K562 (cell line): ENCODE measurements at regions not wholly inside any gene's neighbourhood (a gene's known extent, or its start where the extent isn't known, plus 50 kb on each side); places are given as distances from the start of the nearest gene placed in this dataset.

Experiments
- ATAC-seq: fragments of 200-7000 bp; cut with Tn5 transposase; 3 replicates; pipeline ENCODE4 v1.9.1; 2020; ENCODE audit warnings: moderate library complexity
- BruUV-seq: library from RNA; stranded (reverse); fragments of 400-500 nt; replicated peaks from 2 replicates; lab custom pipeline; 2021; lab: Mats Ljungman, UMichigan
- CTCF ChIA-PET: fragments of 300-600 bp; formaldehyde crosslinking; extraction: SDS; loops from one replicate; lab custom pipeline; 2021; ENCODE audit warnings: low intra/inter-chr PET ratio; lab: Yijun Ruan, JAX
- POLR2A ChIA-PET: fragments of 300-600, 350-650 bp; sonication (Branson Sonifier 250); formaldehyde crosslinking; extraction: SDS; loops from one replicate; lab custom pipeline; 2021; ENCODE audit warnings: antibody characterized with exemption, inconsistent platforms; lab: Yijun Ruan, JAX
- DNase-seq, 4 experiments: peaks; one replicate each; pipeline versions ENCODE4 v3.0.0 to v3.0.0-alpha.2; 2011 to 2018; ENCODE audit warnings: low spot score in 3 of 4, mixed read lengths in 3 of 4; ENCODE audit errors: extremely low read depth in 1 of 4
- FAIRE-seq: peaks from 2 replicates; lab custom pipeline; 2011; peaks lifted over from hg19 to GRCh38; lab: Jason Lieb, UNC
- H2AFZ ChIP-seq: 2 replicates; pipeline ENCODE4 v1.6.0; 2011; ENCODE audit warnings: low read depth, low read length, control low read depth, inconsistent platforms
- H3K27ac ChIP-seq: fragments of 200-600 bp; 3 replicates; pipeline ENCODE4 v1.8.0; 2011; ENCODE audit warnings: low read depth, mild to moderate bottlenecking, control low read depth, inconsistent platforms, low read length, moderate library complexity, mixed read lengths; ENCODE audit errors: extremely low read depth
- H3K27me3 ChIP-seq, 2 experiments: fragments of 300-600 bp in 1 of 2; 2 replicates in 1 of 2; 3 replicates in 1 of 2; pipeline versions ENCODE4 v1.6.0 to v1.8.0; 2011; ENCODE audit warnings: inconsistent platforms in 2 of 2, low read length in 2 of 2, mild to moderate bottlenecking in 1 of 2, mixed read lengths in 1 of 2, moderate library complexity in 1 of 2; ENCODE audit not compliant: control insufficient read depth in 2 of 2, insufficient read depth in 2 of 2
- H3K36me3 ChIP-seq: fragments of 300-600 bp; 3 replicates; pipeline ENCODE4 v1.8.0; 2011; ENCODE audit warnings: mild to moderate bottlenecking, low read length, inconsistent platforms; ENCODE audit not compliant: control insufficient read depth, insufficient read depth
- H3K4me1 ChIP-seq, 2 experiments: fragments of 200-600 bp in 1 of 2; replicated peaks in 1 of 2; 2 replicates in 1 of 2; 3 replicates in 1 of 2; pipeline versions ENCODE4 v1.5.1 to v1.8.0; 2011; ENCODE audit warnings: inconsistent platforms in 2 of 2, low read length in 2 of 2, mild to moderate bottlenecking in 1 of 2, mixed read lengths in 1 of 2, moderate library complexity in 1 of 2; ENCODE audit not compliant: control insufficient read depth in 2 of 2, insufficient read depth in 2 of 2
- H3K4me2 ChIP-seq: 2 replicates; pipeline ENCODE4 v1.6.1; 2011; ENCODE audit warnings: low read length, control low read depth, inconsistent platforms, mixed read lengths; ENCODE audit not compliant: insufficient read depth
- H3K4me3 ChIP-seq: fragments of 200-600 bp; sonication (generic), shearing (Covaris generic); 2 replicates; pipeline ENCODE4 v1.5.1; 2016; ENCODE audit warnings: control low read depth, inconsistent platforms
- H3K79me2 ChIP-seq: fragments of 200-600 bp; 3 replicates; pipeline ENCODE4 v1.8.0; 2011; ENCODE audit warnings: low read length, inconsistent platforms; ENCODE audit not compliant: control insufficient read depth, insufficient read depth
- H3K9ac ChIP-seq, 2 experiments: 2 replicates each; pipeline versions ENCODE4 v1.6.0 to v1.6.1; 2011; ENCODE audit warnings: low read depth in 2 of 2, low read length in 2 of 2, control low read depth in 1 of 2, inconsistent platforms in 1 of 2, mild to moderate bottlenecking in 1 of 2, mixed read lengths in 1 of 2; ENCODE audit not compliant: insufficient read depth in 1 of 2
- H3K9me1 ChIP-seq: one replicate; pipeline ENCODE4 v1.6.0; 2011; ENCODE audit warnings: inconsistent platforms, mild to moderate bottlenecking, low read length, moderate library complexity; ENCODE audit not compliant: control insufficient read depth, insufficient read depth
- H3K9me3 ChIP-seq: replicated peaks from 2 replicates; pipeline ENCODE4 v1.5.1; 2011; ENCODE audit warnings: low read depth, low read length, inconsistent platforms; ENCODE audit not compliant: control insufficient read depth, insufficient read depth
- H4K20me1 ChIP-seq: replicated peaks from 2 replicates; pipeline ENCODE4 v1.6.1; 2011; ENCODE audit warnings: low read length, inconsistent platforms, mixed read lengths; ENCODE audit not compliant: control insufficient read depth, insufficient read depth
- BCLAF1 ChIP-seq, 2 experiments: fragments of 450-650 bp in 1 of 2; IDR thresholded peaks; 2 replicates each; pipeline ENCODE4 v1.6.1; 2011 to 2017; ENCODE audit warnings: low read depth in 2 of 2, antibody characterized with exemption in 1 of 2, borderline replicate concordance in 1 of 2, low read length in 1 of 2, mild to moderate bottlenecking in 1 of 2, mixed read lengths in 1 of 2; ENCODE audit not compliant: control insufficient read depth in 1 of 2
- ETS1 ChIP-seq: conservative IDR thresholded peaks from 2 replicates; pipeline ENCODE4 v1.6.1; 2011; ENCODE audit warnings: low read depth, mild to moderate bottlenecking, low read length; ENCODE audit not compliant: control insufficient read depth
- MTA1 ChIP-seq: fragments of 450-650 bp; IDR thresholded peaks from 2 replicates; pipeline ENCODE4 v1.6.1; 2017; ENCODE audit warnings: borderline replicate concordance
- PML ChIP-seq: IDR thresholded peaks from 2 replicates; pipeline ENCODE4 v1.6.1; 2012; ENCODE audit warnings: low read length, inconsistent platforms
- POLR2A ChIP-seq: fragments of 450-650 bp; conservative IDR thresholded peaks from 2 replicates; pipeline ENCODE4 v1.6.1; 2016
- POLR2AphosphoS2 ChIP-seq: IDR thresholded peaks from 2 replicates; pipeline ENCODE4 v1.6.1; 2012; ENCODE audit warnings: low read length, improper control_type of control experiment
- POLR2AphosphoS5 ChIP-seq: IDR thresholded peaks from 2 replicates; pipeline ENCODE4 v1.6.1; 2011; ENCODE audit warnings: mild to moderate bottlenecking, low read depth, low read length, moderate library complexity; ENCODE audit not compliant: control insufficient read depth, insufficient read depth
- SIN3A ChIP-seq, 2 experiments: fragments of 150-350 bp in 1 of 2; IDR thresholded peaks; 2 replicates each; pipeline ENCODE4 v1.6.1; 2011 to 2016; ENCODE audit warnings: borderline replicate concordance in 2 of 2, low read depth in 2 of 2, low read length in 2 of 2, mild to moderate bottlenecking in 2 of 2, moderate library complexity in 2 of 2; ENCODE audit not compliant: control insufficient read depth in 1 of 2
- SMAD4 ChIP-seq: fragments of 250-450 bp; sonication (Bioruptor Pico); conservative IDR thresholded peaks from 2 replicates; pipeline ENCODE4 v1.8.0; 2021; ENCODE audit warnings: inconsistent platforms, mild to moderate bottlenecking, moderate library complexity
- XRCC5 ChIP-seq: fragments of 200-400 bp; formaldehyde crosslinking; IDR thresholded peaks from 2 replicates; pipeline ENCODE4 v1.6.1; 2017; ENCODE audit warnings: low read depth, mild to moderate bottlenecking, low read length
- ZBTB9 ChIP-seq: fragments of 450-650 bp; formaldehyde crosslinking; IDR thresholded peaks from 2 replicates; pipeline ENCODE4 v1.4.0; 2020; ENCODE audit warnings: mild to moderate bottlenecking, moderate library complexity
- WGBS: fragments of 100-300 bp; shearing (Covaris generic); methylation state at CpG from one replicate; pipeline ENCODE4 v1.1.6; 2016; ENCODE audit warnings: low coverage, mixed read lengths; ENCODE audit not compliant: insufficient coverage; ENCODE audit errors: missing lambda C conversion rate; 5-methylcytosine and 5-hydroxymethylcytosine counted together
- in situ Hi-C: fragments of 300-500 bp; cut with MboI; formaldehyde crosslinking; loops from 4 replicates; pipeline ENCODE4 v1.15.0; 2018; ENCODE audit warnings: inconsistent platforms, mixed read lengths
- intact Hi-C: fragments of 100-400 bp; cut with micrococcal nuclease; formaldehyde crosslinking; loops from 2 replicates; pipeline ENCODE4 v1.14.2; 2022

- intact Hi-C loops (no loop called here), in situ Hi-C loops (loop anchor here (25.0 kb wide), 1 partner anchor 782 kb away; no protein-coding TSS in a partner anchor)
- peaks cover 6 to 10% of the 10 kb centered on the region in 2 experiments; a peak in 3 of 5 replicates for H3K4me1 ChIP-seq
- H4K20me1 ChIP-seq: no peaks in the 10 kb centered on the region
- no peak overlapping the region for H3K4me2 ChIP-seq
- peaks cover 19% of the 10 kb centered on the region for H3K79me2 ChIP-seq
- H3K9me1 ChIP-seq: no peaks in the 10 kb centered on the region
- ATAC-seq: peak; percentile 2; the same call in 1 of the 3 replicates
- CTCF ChIA-PET: no interaction called here
- no peak overlapping the region for H3K27ac ChIP-seq
- 94% methylated on average over 2 of the region's 2 CpGs for WGBS
- no peak overlapping the region for H2AFZ ChIP-seq
- no peaks in the 10 kb centered on the region for H3K9me3 ChIP-seq
- DNase-seq: no peak
- no peaks in the 10 kb centered on the region for H3K27me3 ChIP-seq
- H3K9ac ChIP-seq: no peak overlapping the region
- no peak for FAIRE-seq
- TF ChIP-seq PML: peak; percentile 32
- 0 out of 4 replicates have a peak, but pooled peaks of 1 of the 2 experiments have one; percentile 12 for TF ChIP-seq BCLAF1 (IDR thresholded peaks at IDR 0.05; ENCODE audit: borderline replicate concordance in 1 of 2, control insufficient read depth in 1 of 2, low read depth in 2 of 2, low read length in 1 of 2)
- no peak for TF ChIP-seq SMAD4
- TF ChIP-seq XRCC5: no peak
- no peak for TF ChIP-seq ZBTB9 (CRISPR knock-in tag)
- peak in 1 of 2 experiments; percentile 17; a peak in 1 of 4 replicates for TF ChIP-seq SIN3A (IDR thresholded peaks at IDR 0.05; ENCODE audit: borderline replicate concordance in 2 of 2, control insufficient read depth in 1 of 2, low read depth in 2 of 2, low read length in 2 of 2)
- no peak for TF ChIP-seq MTA1
- peak; percentile 30; the same call in 1 of the 2 replicates for TF ChIP-seq POLR2AphosphoS2
- peak; percentile 60 for TF ChIP-seq POLR2A
- no peak for TF ChIP-seq ETS1
- peak; percentile 86 for TF ChIP-seq POLR2AphosphoS5
- TF ChIP-seq, all 486 proteins: peak for 6
- TSS peak; percentile 2 for BruUV-seq
- POLR2A ChIA-PET: interaction anchor here (0.7 to 2.0 kb wide), 4 partner anchors 9 to 460 kb away, joined by 3 to 18 read pairs (median 6); partner anchors contain the start of gene ZNF322
- Histone ChIP-seq H3K36me3 (peaks cover 75% of the 10 kb centered on the region), H3K4me3 (no peak overlapping the region)
These were observed 127.7 kb upstream of the PRSS16 start for GRCh38 chr6:27119761-27120160.
